GM12878 (cell line): ENCODE measurements at regions not wholly inside any gene's neighbourhood (a gene's known extent, or its start where the extent isn't known, plus 50 kb on each side); places are given as distances from the start of the nearest gene placed in this dataset.

ENCODE experiments used
- ATAC-seq: fragments of 200-7000 bp; cut with Tn5 transposase; 3 replicates; pipeline ENCODE4 v1.9.1; 2020; ENCODE audit warnings: mild to moderate bottlenecking, moderate library complexity
- BruUV-seq: library from RNA; stranded (reverse); fragments of 400-500 nt; replicated peaks from 2 replicates; lab custom pipeline; 2021; lab: Mats Ljungman, UMichigan
- CTCF ChIA-PET: fragments of 300-600 bp; sonication (Branson Sonifier 250); formaldehyde crosslinking; extraction: SDS; loops from one replicate; lab custom pipeline; 2021; ENCODE audit warnings: inconsistent platforms; lab: Yijun Ruan, JAX
- POLR2A ChIA-PET: fragments of 350-600 bp; formaldehyde crosslinking; extraction: SDS; loops from one replicate; lab custom pipeline; 2021; ENCODE audit warnings: inconsistent platforms; lab: Charles Lee
- RAD21 ChIA-PET: fragments of 300-600 bp; sonication (Branson Sonifier 250); formaldehyde crosslinking; loops from one replicate; lab custom pipeline; 2023; ENCODE audit warnings: antibody characterized with exemption; ENCODE audit not compliant: unreplicated experiment; lab: Charles Lee
- SMC1A ChIA-PET: fragments of 300-600 bp; sonication (Branson Sonifier 250); formaldehyde crosslinking; loops from one replicate; lab custom pipeline; 2023; ENCODE audit not compliant: unreplicated experiment, uncharacterized antibody; lab: Charles Lee
- DNase-seq: peaks from one replicate; pipeline ENCODE4 v3.0.0-alpha.2; 2011; ENCODE audit warnings: low read depth, low spot score
- FAIRE-seq: peaks from 3 replicates; lab custom pipeline; 2011; peaks lifted over from hg19 to GRCh38; lab: Jason Lieb, UNC
- H2AFZ ChIP-seq: 2 replicates; pipeline ENCODE4 v1.6.0; 2011; ENCODE audit warnings: low read depth, low read length, control low read depth; ENCODE audit not compliant: control insufficient read depth
- H3K27ac ChIP-seq: 2 replicates; pipeline ENCODE4 v1.5.1; 2011; ENCODE audit warnings: control low read depth; ENCODE audit not compliant: control insufficient read depth, insufficient read depth
- H3K27me3 ChIP-seq, 2 experiments: replicated peaks in 1 of 2; 2 replicates each; pipeline versions ENCODE4 v1.6.0 to v1.6.1; 2011; ENCODE audit warnings: low read length in 1 of 2; ENCODE audit not compliant: control insufficient read depth in 2 of 2, insufficient read depth in 2 of 2
- H3K36me3 ChIP-seq, 2 experiments: 2 replicates each; pipeline ENCODE4 v1.5.1; 2011; ENCODE audit warnings: low read length in 1 of 2; ENCODE audit not compliant: control insufficient read depth in 2 of 2, insufficient read depth in 2 of 2
- H3K4me1 ChIP-seq: 2 replicates; pipeline ENCODE4 v1.6.1; 2011; ENCODE audit warnings: mild to moderate bottlenecking, low read length, moderate library complexity, mixed read lengths; ENCODE audit not compliant: control insufficient read depth, insufficient read depth
- H3K4me2 ChIP-seq: 2 replicates; pipeline ENCODE4 v1.6.0; 2011; ENCODE audit warnings: control low read depth; ENCODE audit not compliant: control insufficient read depth, insufficient read depth
- H3K4me3 ChIP-seq: fragments of 200-600 bp; sonication (generic); 2 replicates; pipeline ENCODE4 v1.5.1; 2016
- H3K79me2 ChIP-seq: 2 replicates; pipeline ENCODE4 v1.6.0; 2011; ENCODE audit warnings: low read length; ENCODE audit not compliant: control insufficient read depth, insufficient read depth
- H3K9ac ChIP-seq: 2 replicates; pipeline ENCODE4 v1.8.0; 2011; ENCODE audit warnings: low read length, control low read depth, mixed read lengths; ENCODE audit not compliant: control insufficient read depth, insufficient read depth
- H3K9me3 ChIP-seq: replicated peaks from 3 replicates; pipeline ENCODE4 v1.5.1; 2011; ENCODE audit warnings: mild to moderate bottlenecking, low read length; ENCODE audit not compliant: control insufficient read depth, insufficient read depth
- H4K20me1 ChIP-seq: 2 replicates; pipeline ENCODE4 v1.6.0; 2011; ENCODE audit not compliant: control insufficient read depth, insufficient read depth
- IRF4 ChIP-seq: IDR thresholded peaks from 2 replicates; pipeline ENCODE4 v1.6.1; 2011; ENCODE audit warnings: low read depth, low read length
- KAT2A ChIP-seq: conservative IDR thresholded peaks from 2 replicates; pipeline ENCODE4 v1.6.1; 2011; ENCODE audit warnings: low read depth, low read length; ENCODE audit not compliant: control insufficient read depth
- PAX5 ChIP-seq: IDR thresholded peaks from 2 replicates; pipeline ENCODE4 v1.6.1; 2011; ENCODE audit warnings: low read depth, low read length, borderline replicate concordance
- PML ChIP-seq: IDR thresholded peaks from 2 replicates; pipeline ENCODE4 v1.6.1; 2012; ENCODE audit warnings: low read length, inconsistent platforms
- SIN3A ChIP-seq: IDR thresholded peaks from 2 replicates; pipeline ENCODE4 v1.6.1; 2012; ENCODE audit warnings: low read depth, low read length, improper control_type of control experiment
- SKIL ChIP-seq: fragments of 450-650 bp; IDR thresholded peaks from 2 replicates; pipeline ENCODE4 v1.6.1; 2017; ENCODE audit warnings: mild to moderate bottlenecking, low read depth, inconsistent platforms; ENCODE audit not compliant: poor library complexity, severe bottlenecking
- SP1 ChIP-seq: IDR thresholded peaks from one replicate; pipeline ENCODE4 v1.6.1; 2011; ENCODE audit warnings: low read depth, low read length
- YY1 ChIP-seq: IDR thresholded peaks from 2 replicates; pipeline ENCODE4 v1.6.1; 2011; ENCODE audit warnings: low read depth, mild to moderate bottlenecking, low read length
- whole genome bisulfite sequencing: methylation state at CpG from one replicate; pipeline ENCODE4 v1.1.6; 2016; ENCODE audit warnings: low lambda C conversion rate; ENCODE audit not compliant: insufficient replicate concordance, insufficient coverage; ENCODE audit errors: missing lambda C conversion rate; 5-methylcytosine and 5-hydroxymethylcytosine counted together
- in situ Hi-C: fragments of 300-500 bp; cut with MboI; formaldehyde crosslinking; loops from 9 replicates; pipeline ENCODE4 v1.14.3; 2018; ENCODE audit warnings: mixed read lengths
- intact Hi-C: fragments of 100-400 bp; cut with micrococcal nuclease; formaldehyde crosslinking; loops from one replicate; pipeline ENCODE4 v1.14.2; 2022; ENCODE audit not compliant: unreplicated experiment

- no peak for TF ChIP-seq PAX5
- TF ChIP-seq SKIL: no peak
- no peak for TF ChIP-seq KAT2A
- no peak for TF ChIP-seq YY1
- no peak for TF ChIP-seq SP1
Measured at GRCh38 chr16:17977260-17977659, 359.3 kb downstream of the NPIPA8 start (continued).

GRCh38 chr16:17972460-17972943, 364.0 kb downstream of the NPIPA8 start:
- no peak overlapping the region for H2AFZ ChIP-seq
- in situ Hi-C loops (no loop called here), intact Hi-C loops (no loop called here)
- H3K9ac ChIP-seq: no peak overlapping the region
- no peaks in the 10 kb centered on the region for H4K20me1 ChIP-seq
- no peak overlapping the region for H3K27ac ChIP-seq
- FAIRE-seq (no peak), DNase-seq (no peak), ATAC-seq (no peak)
- ChIA-PET CTCF (no interaction called here), RAD21 (no interaction called here), POLR2A (no interaction called here), SMC1A (interaction anchor here (0.7 to 0.8 kb wide), 2 partner anchors 35 to 69 kb away, joined by 3 read pairs; no protein-coding TSS in a partner anchor)
- H3K4me2 ChIP-seq: no peak overlapping the region
- H3K4me3 ChIP-seq: no peak overlapping the region
- no peaks in the 10 kb centered on the region for H3K27me3 ChIP-seq
- TF ChIP-seq SIN3A (no peak), IRF4 (no peak), PML (no peak)
- no peaks in the 10 kb centered on the region; the same call in 2 of the 3 replicates for H3K9me3 ChIP-seq
- H3K79me2 ChIP-seq: no peaks in the 10 kb centered on the region
- H3K36me3 ChIP-seq: no peaks in the 10 kb centered on the region
- WGBS: 33% methylated on average over 15 of the region's 15 CpGs
- no TSS peak for BruUV-seq
- H3K4me1 ChIP-seq: no peaks in the 10 kb centered on the region
